Dermis blood vessel endothelial cell (primary cell): ENCODE measurements at regions not wholly inside any gene's neighbourhood (a gene's known extent, or its start where the extent isn't known, plus 50 kb on each side); places are given as distances from the start of the nearest gene placed in this dataset.
"Not testable (repeated sequence)": the region's sequence is repeated elsewhere in the genome, so short reads cannot be mapped to it uniquely, and the experiment has no call there.

ENCODE experiments used
- DNase-seq: peaks from one replicate; pipeline ENCODE4 v3.0.0; 2010

- DNase-seq, result no peak
Measured at GRCh38 chr6:133129556-133129955, 111.6 kb upstream of the EYA4 start.

GRCh38 chr6:133130863-133131262 lies 110.3 kb upstream of the EYA4 start:
- DNase-seq, result no peak

GRCh38 chr6:133131621-133132465 lies 109.3 kb upstream of the EYA4 start:
- DNase-seq, result no peak

GRCh38 chr6:133132466-133132971 lies 108.6 kb upstream of the EYA4 start:
- DNase-seq, result no peak

- no peak for DNase-seq
Measured at GRCh38 chr6:133136177-133136880, 104.8 kb upstream of the EYA4 start.

GRCh38 chr6:133147470-133148184 lies 93.5 kb upstream of the EYA4 start:
- not testable (repeated sequence) for DNase-seq

GRCh38 chr6:133156689-133157088 lies 84.5 kb upstream of the EYA4 start:
- no peak for DNase-seq

- DNase-seq, result no peak
Measured at GRCh38 chr6:133157995-133158394, 83.2 kb upstream of the EYA4 start.

GRCh38 chr6:133159255-133159795 lies 81.8 kb upstream of the EYA4 start:
- no peak for DNase-seq

- no peak for DNase-seq
Measured at GRCh38 chr6:133160536-133160935, 80.6 kb upstream of the EYA4 start.

- DNase-seq, result no peak
Measured at GRCh38 chr6:133165235-133165634, 75.9 kb upstream of the EYA4 start.

GRCh38 chr6:133166766-133167165 lies 74.4 kb upstream of the EYA4 start:
- no peak for DNase-seq

- DNase-seq, result no peak
Measured at GRCh38 chr6:133169901-133170300, 71.3 kb upstream of the EYA4 start.

GRCh38 chr6:133170602-133171001 lies 70.6 kb upstream of the EYA4 start:
- DNase-seq, result no peak

GRCh38 chr6:133171989-133172604 lies 69.1 kb upstream of the EYA4 start:
- DNase-seq, result no peak

- no peak for DNase-seq
Measured at GRCh38 chr6:133173276-133173675, 67.9 kb upstream of the EYA4 start.

GRCh38 chr6:133179481-133179880 lies 61.7 kb upstream of the EYA4 start:
- DNase-seq, result no peak

- no peak for DNase-seq
Measured at GRCh38 chr6:133183691-133184090, 57.5 kb upstream of the EYA4 start.

- peak; percentile 44 for DNase-seq
Measured at GRCh38 chr6:133184798-133185372, 56.3 kb upstream of the EYA4 start.

GRCh38 chr6:133185731-133186130 lies 55.4 kb upstream of the EYA4 start:
- no peak for DNase-seq

- no peak for DNase-seq
Measured at GRCh38 chr6:133187114-133187513, 54.0 kb upstream of the EYA4 start.
